ENCODE measurements at regions not wholly inside any gene's neighbourhood (a gene's known extent, or its start where the extent isn't known, plus 50 kb on each side); places are given as distances from the start of the nearest gene placed in this dataset.
"Not testable (repeated sequence)": the region's sequence is repeated elsewhere in the genome, so short reads cannot be mapped to it uniquely, and the experiment has no call there.

GRCh38 chr5:89374818-89375521, 492.0 kb upstream of the MEF2C start:
- DNase-seq, result no peak

GRCh38 chr5:89374144-89374784, 491.3 kb upstream of the MEF2C start:
- DNase-seq, result no peak

GRCh38 chr5:89372176-89372575, 489.2 kb upstream of the MEF2C start:
- DNase-seq, result no peak

GRCh38 chr5:89371646-89372045, 488.7 kb upstream of the MEF2C start:
- no peak for DNase-seq

GRCh38 chr5:89359046-89359445, 476.1 kb upstream of the MEF2C start:
- no peak for DNase-seq

- no peak for DNase-seq
Measured at GRCh38 chr5:89353837-89354551, 471.0 kb upstream of the MEF2C start.

GRCh38 chr5:89351975-89352374, 469.0 kb upstream of the MEF2C start:
- no peak for DNase-seq

GRCh38 chr5:89351222-89351621, 468.2 kb upstream of the MEF2C start:
- no peak for DNase-seq

GRCh38 chr5:89350684-89351083, 467.7 kb upstream of the MEF2C start:
- no peak for DNase-seq

- no peak for DNase-seq
Measured at GRCh38 chr5:89349246-89349980, 466.4 kb upstream of the MEF2C start.

GRCh38 chr5:89346573-89346972, 463.6 kb upstream of the MEF2C start:
- DNase-seq, result no peak

GRCh38 chr5:89343666-89344065, 460.7 kb upstream of the MEF2C start:
- no peak for DNase-seq

GRCh38 chr5:89342106-89342876, 459.3 kb upstream of the MEF2C start:
- DNase-seq, result no peak

GRCh38 chr5:89338935-89339334, 456.0 kb upstream of the MEF2C start:
- DNase-seq, result no peak

- no peak for DNase-seq
Measured at GRCh38 chr5:89336111-89336510, 453.1 kb upstream of the MEF2C start.

- no peak for DNase-seq
Measured at GRCh38 chr5:89330140-89330539, 447.2 kb upstream of the MEF2C start.

GRCh38 chr5:89327608-89328007, 444.6 kb upstream of the MEF2C start:
- no peak for DNase-seq

GRCh38 chr5:89324990-89325389, 442.0 kb upstream of the MEF2C start:
- no peak for DNase-seq

- DNase-seq, result no peak
Measured at GRCh38 chr5:89320421-89321277, 437.7 kb upstream of the MEF2C start.

GRCh38 chr5:89317838-89318237, 434.9 kb upstream of the MEF2C start:
- DNase-seq, result not testable (repeated sequence)

GRCh38 chr5:89315286-89316100, 432.5 kb upstream of the MEF2C start:
- DNase-seq, result no peak

Measured in NCI-H2171 (cell line).